ENCODE measurements at regions not wholly inside any gene's neighbourhood (a gene's known extent, or its start where the extent isn't known, plus 50 kb on each side); places are given as distances from the start of the nearest gene placed in this dataset.

GRCh38 chr4:67106861-67107460 is 438.3 kb downstream of the CENPC start:
- H3K9me3 Mint-ChIP-seq = no peaks in the 10 kb centered on the region
- H3K4me3 Mint-ChIP-seq = no peak overlapping the region
- peaks cover 3% of the 10 kb centered on the region for H3K4me1 Mint-ChIP-seq
- H3K36me3 Mint-ChIP-seq (ENCODE audit: low read depth) = no peaks in the 10 kb centered on the region
- no peaks in the 10 kb centered on the region for H3K27me3 Mint-ChIP-seq (ENCODE audit: low read depth)
- DNase-seq (ENCODE audit: low read depth, low spot score) = no peak
- H3K27ac Mint-ChIP-seq (ENCODE audit: unreplicated experiment) = no peak overlapping the region
- no peak for TF ChIP-seq CTCF (conservative IDR thresholded peaks at IDR 0.05)

- Mint-ChIP-seq H3K4me1 (peaks cover 3% of the 10 kb centered on the region), H3K36me3 (ENCODE audit: low read depth) (no peaks in the 10 kb centered on the region), H3K4me3 (no peak overlapping the region), H3K27me3 (ENCODE audit: low read depth) (no peaks in the 10 kb centered on the region), H3K9me3 (no peaks in the 10 kb centered on the region), H3K27ac (ENCODE audit: unreplicated experiment) (peak overlapping the region; percentile 13)
- no peak for TF ChIP-seq CTCF (conservative IDR thresholded peaks at IDR 0.05)
- no peak for DNase-seq (ENCODE audit: low read depth, low spot score)
These were observed 441.2 kb downstream of the CENPC start for GRCh38 chr4:67104145-67104544.

GRCh38 chr4:67103001-67103747 is 442.1 kb downstream of the CENPC start:
- Mint-ChIP-seq H3K27me3 (ENCODE audit: low read depth) (no peaks in the 10 kb centered on the region), H3K4me1 (peaks cover 3% of the 10 kb centered on the region), H3K36me3 (ENCODE audit: low read depth) (no peaks in the 10 kb centered on the region), H3K27ac (ENCODE audit: unreplicated experiment) (no peak overlapping the region), H3K4me3 (no peak overlapping the region), H3K9me3 (no peaks in the 10 kb centered on the region)
- no peak for TF ChIP-seq CTCF (conservative IDR thresholded peaks at IDR 0.05)
- no peak for DNase-seq (ENCODE audit: low read depth, low spot score)

- no peaks in the 10 kb centered on the region for H3K36me3 Mint-ChIP-seq (ENCODE audit: low read depth)
- no peaks in the 10 kb centered on the region for H3K27me3 Mint-ChIP-seq (ENCODE audit: low read depth)
- no peak overlapping the region for H3K27ac Mint-ChIP-seq (ENCODE audit: unreplicated experiment)
- H3K9me3 Mint-ChIP-seq = no peaks in the 10 kb centered on the region
- peaks cover 2% of the 10 kb centered on the region for H3K4me1 Mint-ChIP-seq
- DNase-seq (ENCODE audit: low read depth, low spot score) = no peak
- no peak for TF ChIP-seq CTCF (conservative IDR thresholded peaks at IDR 0.05)
- H3K4me3 Mint-ChIP-seq = no peak overlapping the region
These were observed 443.7 kb downstream of the CENPC start for GRCh38 chr4:67101612-67102011.

GRCh38 chr4:67092351-67092750 is 453.0 kb downstream of the CENPC start:
- Mint-ChIP-seq H3K27ac (ENCODE audit: unreplicated experiment) (no peak overlapping the region), H3K9me3 (no peaks in the 10 kb centered on the region), H3K36me3 (ENCODE audit: low read depth) (no peaks in the 10 kb centered on the region), H3K27me3 (ENCODE audit: low read depth) (no peaks in the 10 kb centered on the region), H3K4me1 (peaks cover 11% of the 10 kb centered on the region), H3K4me3 (no peak overlapping the region)
- no peak for TF ChIP-seq CTCF (conservative IDR thresholded peaks at IDR 0.05)
- no peak for DNase-seq (ENCODE audit: low read depth, low spot score)
